Right lobe of liver (tissue), 6 donors: ENCODE measurements at regions not wholly inside any gene's neighbourhood (a gene's known extent, or its start where the extent isn't known, plus 50 kb on each side); places are given as distances from the start of the nearest gene placed in this dataset.
A peak's percentile ranks its signal among the peaks of the same experiment; 100 is the strongest.

ENCODE experiments used
- ATAC-seq, 4 donors: fragments of 200-7000 bp; cut with Tn5 transposase; one replicate each; pipeline ENCODE4 v1.9.1; 2020; ENCODE audit warnings: mild to moderate bottlenecking in 4 of 4, moderate library complexity in 4 of 4
- DNase-seq, 3 donors: peaks; one replicate each; pipeline ENCODE4 v3.0.0-alpha.2; 2020
- H3K27ac ChIP-seq, 3 donors: fragments of 200-600 bp; one replicate each; pipeline ENCODE4 v1.8.0; 2022
- H3K27me3 ChIP-seq, 2 donors: fragments of 200-600 bp; one replicate each; pipeline ENCODE4 v1.8.0; 2022
- H3K36me3 ChIP-seq, 4 donors: fragments of 200-600 bp; sonication (generic) in 1 of 4; one replicate each; pipeline versions ENCODE4 v1.5.1 to v1.8.0; 2017 to 2022; ENCODE audit warnings: control low read depth in 1 of 4
- H3K4me1 ChIP-seq, 4 donors: fragments of 200-600 bp; sonication (generic) in 1 of 4; one replicate each; pipeline versions ENCODE4 v1.5.1 to v1.8.0; 2017 to 2022; ENCODE audit warnings: control low read depth in 1 of 4
- H3K4me3 ChIP-seq, 3 donors: fragments of 200-600 bp; one replicate each; pipeline ENCODE4 v1.8.0; 2022
- H3K9me3 ChIP-seq, 4 donors: fragments of 200-600 bp; sonication (generic) in 1 of 4; one replicate each; pipeline versions ENCODE4 v1.5.1 to v1.8.0; 2017 to 2022; ENCODE audit warnings: control low read depth in 1 of 4
- POLR2A ChIP-seq: fragments of 450-650 bp; IDR thresholded peaks from one replicate; pipeline ENCODE4 v1.6.1; 2017; ENCODE audit warnings: antibody characterized with exemption, mild to moderate bottlenecking
- WGBS: methylation state at CpG from one replicate; pipeline ENCODE4 v1.1.6; 2018; ENCODE audit warnings: low coverage, low lambda C conversion rate; ENCODE audit not compliant: insufficient coverage; ENCODE audit errors: missing lambda C conversion rate; 5-methylcytosine and 5-hydroxymethylcytosine counted together
- intact Hi-C, 2 donors: fragments of 100-400 bp; cut with DNase I; formaldehyde crosslinking; loops; one replicate each; pipeline versions ENCODE4 v1.11.2 to v1.14.1; 2022
- TF ChIP-seq, protein P1 (sequence below), 4 donors: fragments of 200-600 bp in 3 of 4; fragments of 450-650 bp in 1 of 4; IDR thresholded peaks; one replicate each; pipeline versions ENCODE4 v1.5.1 to v1.8.0; 2016 to 2022; ENCODE audit warnings: antibody characterized with exemption in 4 of 4, mild to moderate bottlenecking in 2 of 4
- donor health status: DM: no; HTN: yes; CAD: no.
- donor health status: DM: no; HTN: no; CAD: no.
- donor health status: DM: no; HTN: no; CAD: no.
- donor health status: DM: no; HTN: yes; CAD: no.
- donor health status: DM: no; HTN: yes; CAD: no.

- ATAC-seq, result no peak
- H3K27me3 ChIP-seq, result no peaks in the 10 kb centered on the region
- WGBS, result 63% methylated on average over 3 of the region's 3 CpGs
- H3K4me3 ChIP-seq, result no peak overlapping the region
- no peaks in the 10 kb centered on the region for H3K9me3 ChIP-seq
- peaks cover 0 to 13% (median 4%) of the 10 kb centered on the region in 4 donors for H3K4me1 ChIP-seq
- no peak for DNase-seq
- intact Hi-C loops, result no loop called here
- TF ChIP-seq, protein P1, sequence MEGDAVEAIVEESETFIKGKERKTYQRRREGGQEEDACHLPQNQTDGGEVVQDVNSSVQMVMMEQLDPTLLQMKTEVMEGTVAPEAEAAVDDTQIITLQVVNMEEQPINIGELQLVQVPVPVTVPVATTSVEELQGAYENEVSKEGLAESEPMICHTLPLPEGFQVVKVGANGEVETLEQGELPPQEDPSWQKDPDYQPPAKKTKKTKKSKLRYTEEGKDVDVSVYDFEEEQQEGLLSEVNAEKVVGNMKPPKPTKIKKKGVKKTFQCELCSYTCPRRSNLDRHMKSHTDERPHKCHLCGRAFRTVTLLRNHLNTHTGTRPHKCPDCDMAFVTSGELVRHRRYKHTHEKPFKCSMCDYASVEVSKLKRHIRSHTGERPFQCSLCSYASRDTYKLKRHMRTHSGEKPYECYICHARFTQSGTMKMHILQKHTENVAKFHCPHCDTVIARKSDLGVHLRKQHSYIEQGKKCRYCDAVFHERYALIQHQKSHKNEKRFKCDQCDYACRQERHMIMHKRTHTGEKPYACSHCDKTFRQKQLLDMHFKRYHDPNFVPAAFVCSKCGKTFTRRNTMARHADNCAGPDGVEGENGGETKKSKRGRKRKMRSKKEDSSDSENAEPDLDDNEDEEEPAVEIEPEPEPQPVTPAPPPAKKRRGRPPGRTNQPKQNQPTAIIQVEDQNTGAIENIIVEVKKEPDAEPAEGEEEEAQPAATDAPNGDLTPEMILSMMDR (IDR thresholded peaks at IDR 0.05), result no peak
- no peak for TF ChIP-seq POLR2A
- no peak overlapping the region for H3K27ac ChIP-seq
- H3K36me3 ChIP-seq, result no peaks in the 10 kb centered on the region
Measured at GRCh38 chr7:46554688-46555422, 633.8 kb upstream of the IGFBP3 start.

DNA sequence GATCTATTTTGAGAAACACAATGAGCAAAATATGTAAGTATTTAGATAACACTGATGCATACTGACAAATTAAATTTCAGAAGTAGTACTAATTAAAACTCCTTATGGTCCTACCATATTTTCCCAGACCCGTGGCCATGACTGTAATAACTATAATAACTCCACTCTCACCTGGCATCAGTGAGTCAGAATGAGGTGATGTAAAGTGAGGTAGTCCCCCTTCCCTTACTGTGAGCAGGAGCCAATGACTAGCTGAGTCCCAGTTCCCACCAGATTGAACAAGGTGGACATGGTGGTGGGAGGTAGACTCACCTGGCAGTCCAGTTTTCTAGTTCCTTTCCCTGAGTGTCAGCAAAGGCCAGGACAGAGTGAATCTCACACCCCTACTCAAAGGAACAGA lies 630.5 kb upstream of the IGFBP3 start:
- Histone ChIP-seq H3K4me1 (peaks cover 0 to 13% (median 5%) of the 10 kb centered on the region in 4 donors), H3K27me3 (no peaks in the 10 kb centered on the region), H3K36me3 (no peaks in the 10 kb centered on the region), H3K4me3 (no peak overlapping the region), H3K9me3 (no peaks in the 10 kb centered on the region), H3K27ac (no peak overlapping the region)
- intact Hi-C loops, result no loop called here
- ATAC-seq, result no peak
- no peak for DNase-seq
- TF ChIP-seq, protein P1 (IDR thresholded peaks at IDR 0.05), result no peak
- TF ChIP-seq POLR2A, result no peak
- WGBS, result 90% methylated on average over 1 of the region's 1 CpG

DNA sequence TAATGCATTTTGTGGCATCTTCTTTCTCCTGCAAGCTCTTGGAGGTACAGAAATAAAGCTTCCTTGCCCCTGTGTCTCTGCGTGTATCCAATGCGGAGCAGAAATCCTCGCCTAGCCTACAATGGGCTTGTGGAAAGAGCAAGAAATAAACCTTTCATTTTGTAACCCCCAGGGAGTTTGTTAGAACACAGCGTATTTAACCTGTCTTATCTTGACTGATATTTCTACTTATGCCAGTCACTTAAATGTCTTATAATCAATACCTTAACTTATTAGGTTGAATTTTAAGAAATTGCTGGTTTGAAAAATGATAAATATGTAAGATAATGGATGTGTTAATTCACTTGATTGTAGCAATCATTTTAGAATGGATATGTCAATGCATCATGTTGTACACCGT lies 629.8 kb upstream of the IGFBP3 start:
- Histone ChIP-seq H3K4me1 (peaks cover 0 to 13% (median 5%) of the 10 kb centered on the region in 4 donors), H3K9me3 (no peaks in the 10 kb centered on the region), H3K36me3 (no peaks in the 10 kb centered on the region), H3K27ac (no peak overlapping the region), H3K4me3 (no peak overlapping the region), H3K27me3 (no peaks in the 10 kb centered on the region)
- TF ChIP-seq POLR2A, result no peak
- TF ChIP-seq, protein P1 (IDR thresholded peaks at IDR 0.05), result no peak
- intact Hi-C loops, result no loop called here
- DNase-seq, result no peak
- no peak for ATAC-seq
- 95% methylated on average over 5 of the region's 5 CpGs for WGBS

GRCh38 chr7:46549892-46550639 lies 629.0 kb upstream of the IGFBP3 start:
- Histone ChIP-seq H3K9me3 (no peaks in the 10 kb centered on the region), H3K36me3 (no peaks in the 10 kb centered on the region), H3K4me3 (no peak overlapping the region), H3K4me1 (peaks cover 0 to 13% (median 5%) of the 10 kb centered on the region in 4 donors), H3K27ac (peak overlapping the region in 2 of 3 donors; percentile 20 to 41), H3K27me3 (no peaks in the 10 kb centered on the region)
- TF ChIP-seq, protein P1 (IDR thresholded peaks at IDR 0.05), result no peak
- TF ChIP-seq POLR2A, result no peak
- ATAC-seq (peak; percentile 77 to 91 (median 85)), DNase-seq (no peak)
- 34% methylated on average over 3 of the region's 3 CpGs for WGBS
- intact Hi-C loops, result no loop called here
